Amygdala (tissue), 56 donors: ENCODE measurements at regions not wholly inside any gene's neighbourhood (a gene's known extent, or its start where the extent isn't known, plus 50 kb on each side); places are given as distances from the start of the nearest gene placed in this dataset.
A peak's percentile ranks its signal among the peaks of the same experiment; 100 is the strongest.

ENCODE experiments used
- DNase-seq, 56 donors: peaks; one replicate each; lab custom pipeline; 2025; lab: John Stamatoyannopoulos, UW

GRCh38 chr4:38230121-38230801, 270.1 kb downstream of the PTTG2 start:
- DNase-seq: no peak

GRCh38 chr4:38230821-38231563, 270.8 kb downstream of the PTTG2 start:
- no peak for DNase-seq

- DNase-seq: no peak
Observed at GRCh38 chr4:38231626-38232025, 271.4 kb downstream of the PTTG2 start.

GRCh38 chr4:38232741-38233140, 272.5 kb downstream of the PTTG2 start:
- DNase-seq: no peak

- no peak for DNase-seq
Observed at GRCh38 chr4:38233727-38234480, 273.7 kb downstream of the PTTG2 start.

GRCh38 chr4:38235354-38235753, 275.2 kb downstream of the PTTG2 start:
- DNase-seq: no peak

- no peak for DNase-seq
Observed at GRCh38 chr4:38236003-38236402, 275.8 kb downstream of the PTTG2 start.

GRCh38 chr4:38236503-38236902, 276.3 kb downstream of the PTTG2 start:
- no peak for DNase-seq

GRCh38 chr4:38237139-38237538, 276.9 kb downstream of the PTTG2 start:
- DNase-seq: no peak

GRCh38 chr4:38241541-38241940, 281.3 kb downstream of the PTTG2 start:
- no peak for DNase-seq

- no peak for DNase-seq
Observed at GRCh38 chr4:38242101-38242500, 281.9 kb downstream of the PTTG2 start.

GRCh38 chr4:38242822-38243387, 282.7 kb downstream of the PTTG2 start:
- no peak for DNase-seq

GRCh38 chr4:38243388-38244053, 283.3 kb downstream of the PTTG2 start:
- DNase-seq: no peak

- DNase-seq: no peak
Observed at GRCh38 chr4:38254825-38255224, 294.6 kb downstream of the PTTG2 start.

- no peak for DNase-seq
Observed at GRCh38 chr4:38255572-38255971, 295.4 kb downstream of the PTTG2 start.

- peak in 37 of 56 donors; percentile 6 to 89 (median 42) for DNase-seq
Observed at GRCh38 chr4:38266616-38267015, 306.4 kb downstream of the PTTG2 start.

- no peak for DNase-seq
Observed at GRCh38 chr4:38268108-38268820, 308.1 kb downstream of the PTTG2 start.

- no peak for DNase-seq
Observed at GRCh38 chr4:38268837-38269236, 308.6 kb downstream of the PTTG2 start.

- peak in 7 of 56 donors; percentile 7 to 59 (median 15) for DNase-seq
Observed at GRCh38 chr4:38273407-38273806, 313.2 kb downstream of the PTTG2 start.
